Lung (tissue), 12 donors: ENCODE measurements at regions not wholly inside any gene's neighbourhood (a gene's known extent, or its start where the extent isn't known, plus 50 kb on each side); places are given as distances from the start of the nearest gene placed in this dataset. TPM values are rescaled to one million over a fixed set of nuclear protein-coding genes. Genes with fewer than 3 reads are reported as not detected.

ENCODE experiments used
- ATAC-seq: fragments of 200-7000 bp; cut with Tn5 transposase; one replicate; pipeline ENCODE4 v1.9.1; 2020; ENCODE audit warnings: moderate number of reproducible peaks; ENCODE audit not compliant: insufficient read depth, low FRiP score
- DNase-seq, 3 donors: peaks; one replicate each; pipeline ENCODE4 v3.0.0-alpha.2; 2013 to 2017
- H3K27ac ChIP-seq, 2 donors: one replicate each; pipeline ENCODE4 v1.5.1; 2013; ENCODE audit warnings: mild to moderate bottlenecking in 2 of 2, moderate library complexity in 2 of 2, control low read depth in 1 of 2, inconsistent platforms in 1 of 2, low read depth in 1 of 2, low read length in 1 of 2
- H3K27me3 ChIP-seq, 3 donors: one replicate each; pipeline ENCODE4 v1.5.1; 2013; ENCODE audit warnings: low read length in 2 of 3; ENCODE audit not compliant: control insufficient read depth in 3 of 3, insufficient read depth in 3 of 3
- H3K36me3 ChIP-seq, 4 donors: one replicate each; pipeline ENCODE4 v1.5.1; 2013; ENCODE audit warnings: low read length in 4 of 4, mild to moderate bottlenecking in 1 of 4, moderate library complexity in 1 of 4; ENCODE audit not compliant: control insufficient read depth in 4 of 4, insufficient read depth in 4 of 4
- H3K4me1 ChIP-seq, 5 donors: one replicate each; pipeline ENCODE4 v1.5.1; 2013; ENCODE audit warnings: low read length in 5 of 5, mild to moderate bottlenecking in 2 of 5, moderate library complexity in 1 of 5; ENCODE audit not compliant: control insufficient read depth in 5 of 5, insufficient read depth in 5 of 5
- H3K4me3 ChIP-seq: one replicate; pipeline ENCODE4 v1.5.1; 2013; ENCODE audit warnings: mild to moderate bottlenecking, control low read depth, moderate library complexity
- H3K9ac ChIP-seq, 2 donors: one replicate each; pipeline ENCODE4 v1.5.1; 2013; ENCODE audit warnings: low read length in 2 of 2, control low read depth in 1 of 2; ENCODE audit not compliant: insufficient read depth in 1 of 2
- H3K9me3 ChIP-seq, 4 donors: one replicate each; pipeline ENCODE4 v1.5.1; 2013; ENCODE audit warnings: low read length in 3 of 4, mild to moderate bottlenecking in 1 of 4, moderate library complexity in 1 of 4; ENCODE audit not compliant: control insufficient read depth in 4 of 4, insufficient read depth in 3 of 4
- CTCF ChIP-seq: IDR thresholded peaks from 2 replicates; pipeline ENCODE4 v1.5.1; 2012; ENCODE audit warnings: mild to moderate bottlenecking; ENCODE audit errors: control extremely low read depth, extremely low read depth
- WGBS, 2 donors: extraction: QIAGEN DNeasy Blood & Tissue Kit; methylation state at CpG; one replicate each; pipeline ENCODE4 v1.1.7; 2013; 5-methylcytosine and 5-hydroxymethylcytosine counted together
- small RNA-seq: library from RNA; depleted of rRNA; stranded (forward); fragments of <200 nt; gene quantifications from one replicate; pipeline ENCODE3, GENCODE V24; 2014; ENCODE audit warnings: low replicate concordance
- donor health status: control.
- donor health status: control.
- donor health status: Bipolar disorder and iron deficiency.
- donor health status: healthy.
- donor health status: DM: yes; HTN: yes; CAD: no.

- 88 to 100% methylated on average over 2 of the region's 2 CpGs for WGBS, 2 donors
- H3K36me3 ChIP-seq: no peaks in the 10 kb centered on the region
- no peak overlapping the region for H3K4me3 ChIP-seq
- TF ChIP-seq CTCF: no peak
- H3K4me1 ChIP-seq: peaks cover 0 to 9% (median 3%) of the 10 kb centered on the region in 5 donors
- H3K27me3 ChIP-seq: no peaks in the 10 kb centered on the region
- peaks cover 0 to 1% (median 0%) of the 10 kb centered on the region in 4 donors for H3K9me3 ChIP-seq
- ATAC-seq: no peak
- H3K27ac ChIP-seq: no peak overlapping the region
- H3K9ac ChIP-seq: no peak overlapping the region
- DNase-seq: peak in 1 of 3 donors; percentile 8
Observed at GRCh38 chr11:15913261-15913660, 443.1 kb downstream of the SOX6 start.

Small RNA genes in the stretch of these regions (small RNA-seq; reads per million reads assigned to genes)
- not detected for gene RF00324
